HG02884 (cell line): ENCODE measurements at regions not wholly inside any gene's neighbourhood (a gene's known extent, or its start where the extent isn't known, plus 50 kb on each side); places are given as distances from the start of the nearest gene placed in this dataset.
"Not testable (repeated sequence)": the region's sequence is repeated elsewhere in the genome, so short reads cannot be mapped to it uniquely, and the experiment has no call there.

ENCODE experiments used
- ATAC-seq: cut with Tn5 transposase; IDR thresholded peaks from one replicate; pipeline ENCODE4 v1.9.1; 2021; ENCODE audit warnings: mild to moderate bottlenecking, moderate library complexity; ENCODE audit not compliant: unreplicated experiment

DNA sequence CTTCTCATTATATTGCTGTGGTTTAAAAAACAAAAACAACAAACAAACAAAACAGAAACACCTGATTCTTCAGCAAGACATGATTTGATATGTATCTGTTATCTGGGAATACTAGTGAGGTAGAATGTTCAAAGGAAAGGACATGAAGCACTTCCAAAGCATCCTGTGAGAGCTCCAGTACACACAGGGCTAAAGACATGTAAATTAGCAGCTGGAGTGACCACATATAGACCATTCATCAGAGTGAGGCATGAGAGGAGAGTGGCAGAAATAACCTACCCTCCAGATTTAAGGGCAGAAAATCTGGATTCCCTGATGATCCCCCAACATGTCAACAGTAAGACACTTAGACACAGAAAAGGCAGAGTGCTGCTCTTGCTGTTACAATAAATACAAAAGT lies 260.5 kb upstream of the CHRM3 start:
- no peak for ATAC-seq

DNA sequence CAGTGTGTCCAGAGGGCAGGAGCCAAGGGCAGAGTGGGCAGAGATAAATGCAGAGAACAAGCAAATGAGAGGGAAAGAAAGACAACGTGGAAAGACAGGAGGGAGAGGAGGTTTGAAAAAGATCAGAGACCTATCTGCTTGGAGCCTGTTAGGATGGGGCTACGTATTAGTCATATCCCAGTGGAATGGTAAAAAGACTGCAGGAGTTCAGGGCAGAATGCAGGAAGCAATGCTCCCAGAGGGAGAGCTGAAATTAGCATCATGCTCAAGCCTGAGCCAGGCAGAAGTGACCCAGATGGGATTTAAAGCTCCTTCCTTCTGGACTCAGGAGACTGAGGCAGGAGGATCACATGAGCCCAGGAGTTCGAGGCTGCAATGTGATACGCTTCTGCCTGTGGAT lies 261.3 kb upstream of the CHRM3 start:
- ATAC-seq: no peak

DNA sequence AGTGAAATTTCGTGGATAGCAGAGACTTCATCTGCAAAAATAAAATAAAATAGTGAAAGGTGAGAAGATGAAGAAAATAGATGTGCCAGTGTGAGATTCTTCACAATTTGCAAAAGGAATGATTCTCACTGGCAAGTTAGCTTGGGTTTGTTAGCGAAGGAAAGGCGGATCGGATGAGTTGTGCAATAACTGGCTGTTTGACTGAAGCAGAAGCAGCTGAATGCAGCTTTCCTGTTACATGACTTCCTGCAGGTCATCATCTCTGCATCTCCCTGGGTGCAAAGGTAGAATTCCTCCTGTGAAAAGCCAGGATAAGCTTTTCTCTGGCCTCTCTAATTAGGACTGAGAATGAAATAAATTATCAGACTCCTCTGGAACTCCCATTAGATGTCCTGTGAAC lies 263.1 kb upstream of the CHRM3 start:
- no peak for ATAC-seq

DNA sequence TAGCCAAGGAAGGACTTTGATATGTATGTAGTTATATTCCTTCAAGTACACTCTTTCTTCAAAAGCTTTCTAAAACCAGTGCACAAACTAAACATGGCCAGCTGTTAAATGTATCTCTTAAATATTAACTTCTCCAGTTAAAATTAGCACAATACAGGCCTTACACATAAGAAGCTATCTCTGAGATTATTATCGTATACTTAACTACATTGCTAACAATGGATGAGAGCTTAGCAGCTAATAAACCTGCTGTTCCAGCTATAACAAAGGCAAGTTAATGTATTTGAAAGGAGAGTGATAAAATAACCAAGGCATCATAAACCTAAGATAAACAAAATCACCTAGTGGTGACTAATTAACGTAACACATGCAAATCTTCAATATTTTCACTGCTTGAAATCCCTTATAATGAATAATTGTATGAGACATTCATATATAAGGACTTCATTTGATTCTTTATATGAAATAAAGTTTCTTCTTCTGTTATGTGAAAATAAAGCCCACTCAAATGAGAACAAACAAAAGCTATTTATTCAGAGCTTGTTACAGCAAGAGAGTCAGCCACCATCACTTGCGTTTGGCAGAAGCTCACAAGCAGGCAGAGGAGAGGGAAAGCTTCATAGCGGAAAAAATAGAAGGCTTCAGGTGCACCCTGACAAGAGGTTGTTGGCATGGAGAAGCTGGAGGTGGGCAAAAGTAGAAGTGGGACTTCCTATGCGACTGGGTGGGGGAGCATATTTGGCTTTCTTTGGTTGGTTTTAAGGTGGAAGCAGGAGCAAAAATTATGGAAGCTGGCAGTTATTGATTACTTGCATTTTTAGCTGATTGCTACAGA lies 274.1 kb upstream of the CHRM3 start:
- ATAC-seq: no peak

DNA sequence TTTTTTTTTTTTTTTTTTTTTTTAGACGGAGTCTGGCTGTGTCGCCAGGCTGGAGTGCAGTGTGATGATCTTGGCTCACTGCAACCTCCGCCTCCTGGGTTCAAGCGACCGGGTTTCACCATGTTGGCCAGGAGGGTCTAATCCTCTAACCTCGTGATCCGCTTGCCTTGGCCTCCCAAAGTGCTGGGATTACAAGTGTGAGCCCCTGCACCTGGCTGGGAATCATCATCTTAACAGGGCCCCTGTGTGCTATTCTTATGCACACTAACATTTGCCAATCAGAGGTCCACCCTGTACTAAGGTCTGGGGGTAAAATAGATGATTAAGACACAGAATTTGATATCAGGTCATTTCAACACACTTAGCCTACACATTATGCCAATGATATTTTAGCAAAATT lies 278.7 kb upstream of the CHRM3 start:
- ATAC-seq: no peak

DNA sequence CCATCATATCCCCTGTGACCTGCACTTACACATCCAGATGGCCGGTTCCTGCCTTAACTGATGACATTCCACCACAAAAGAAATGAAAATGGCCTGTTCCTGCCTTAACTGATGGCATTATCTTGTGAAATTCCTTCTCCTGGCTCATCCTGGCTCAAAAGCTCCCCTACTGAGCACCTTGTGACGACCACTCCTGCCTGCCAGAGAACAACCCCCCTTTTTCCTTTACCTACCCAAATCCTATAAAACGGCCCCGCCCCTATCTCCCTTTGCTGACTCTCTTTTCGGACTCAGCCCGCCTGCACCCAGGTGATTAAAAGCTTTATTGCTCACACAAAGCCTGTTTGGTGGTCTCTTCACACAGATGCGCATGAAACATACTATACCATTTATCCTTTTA lies 279.7 kb upstream of the CHRM3 start:
- ATAC-seq: not testable (repeated sequence)

DNA sequence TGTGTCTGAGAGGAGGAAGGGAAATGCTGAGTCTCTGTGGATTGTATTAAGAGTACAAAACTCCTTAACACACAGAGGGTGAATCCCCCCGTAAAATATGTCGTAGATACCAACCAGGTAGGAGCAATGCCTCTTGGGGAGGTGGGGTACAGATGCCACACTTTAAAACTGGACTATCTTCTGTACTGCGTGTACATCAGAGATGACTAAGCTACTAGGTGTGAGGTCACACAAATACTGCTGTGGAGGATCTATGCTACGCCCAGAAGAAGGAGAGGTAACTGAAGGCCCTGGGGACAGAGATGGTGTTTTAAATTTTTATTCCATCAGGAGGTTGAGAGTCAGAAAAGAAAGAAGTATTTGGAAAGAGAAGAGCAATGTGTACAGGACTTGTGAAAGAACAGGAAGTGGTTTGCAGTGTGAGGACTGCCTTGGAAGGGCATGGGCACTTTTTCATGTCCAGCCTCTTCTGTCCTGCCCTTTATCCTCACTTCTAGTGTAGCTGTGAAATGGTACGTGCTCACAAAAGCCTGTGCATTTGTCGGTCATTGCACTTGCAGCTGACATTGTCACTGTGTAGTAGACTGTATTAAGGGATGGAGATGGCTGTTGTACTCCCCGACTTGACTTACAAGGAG lies 287.8 kb upstream of the CHRM3 start:
- ATAC-seq: no peak

DNA sequence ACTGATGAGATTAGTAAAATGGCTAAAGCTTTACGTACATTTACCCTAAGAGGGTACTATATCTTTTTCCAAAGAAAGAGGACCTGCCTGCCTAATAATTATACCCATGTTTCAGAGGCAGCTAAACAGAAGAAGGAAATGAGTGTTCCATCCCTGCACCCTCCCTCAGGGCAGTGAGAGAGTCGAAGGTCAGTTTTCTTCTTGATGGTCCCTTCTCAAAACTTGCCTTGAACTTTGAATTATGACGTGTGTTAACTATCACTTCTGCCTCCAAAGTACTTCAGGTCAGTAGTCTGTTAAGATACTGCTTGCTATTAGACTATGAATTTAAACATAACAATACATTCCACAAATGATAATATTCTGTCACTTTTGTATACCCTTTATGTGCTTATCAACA lies 294.8 kb upstream of the CHRM3 start:
- ATAC-seq: no peak

DNA sequence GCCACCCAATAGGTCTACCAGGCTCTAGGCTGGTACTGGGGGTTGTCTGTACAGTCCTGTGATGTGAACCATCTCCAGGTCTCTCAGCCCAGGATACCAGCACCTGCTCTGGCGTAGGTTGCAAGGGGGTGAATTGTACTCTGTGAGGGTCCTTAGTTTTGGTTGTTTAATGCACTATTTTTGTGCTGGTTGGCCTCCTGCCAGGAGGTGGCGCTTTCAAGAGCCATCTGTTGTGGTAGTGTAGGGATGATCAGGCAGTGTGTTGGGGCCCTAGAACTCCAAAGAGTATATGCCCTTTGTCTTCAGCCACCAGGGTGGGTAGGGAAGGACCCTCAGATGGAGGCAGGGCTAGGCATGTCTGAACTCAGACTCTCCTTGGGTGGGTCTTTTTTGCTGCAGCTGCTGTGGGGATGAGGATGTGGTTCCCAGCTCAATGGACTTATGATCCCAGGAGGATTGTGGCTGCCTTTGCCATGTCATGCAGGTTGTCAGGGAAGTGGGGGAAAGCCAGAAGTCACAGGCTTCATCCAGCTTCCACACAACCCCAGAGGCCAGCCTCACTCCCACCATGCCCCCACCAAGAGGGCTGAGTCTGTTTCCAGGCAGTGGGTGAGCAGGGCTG lies 301.8 kb upstream of the CHRM3 start:
- ATAC-seq: no peak

DNA sequence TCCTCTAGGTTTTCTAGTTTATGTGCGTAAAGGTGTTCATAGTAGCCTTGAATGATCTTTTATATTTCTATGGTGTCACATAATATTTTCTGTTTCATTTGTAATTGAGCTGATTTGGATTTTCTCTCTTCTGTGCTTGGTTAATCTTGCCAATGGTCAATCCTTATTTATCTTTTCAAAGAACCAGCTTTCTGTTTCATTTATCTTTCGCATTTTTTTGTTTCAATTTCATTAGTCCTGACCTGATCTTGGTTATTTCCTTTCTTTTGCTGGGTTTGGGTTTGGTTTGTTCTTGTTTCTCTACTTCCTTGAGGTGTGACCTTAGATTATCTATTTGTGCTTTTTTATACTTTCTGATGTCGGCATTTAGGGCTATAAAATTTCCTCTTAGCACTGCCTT lies 304.4 kb upstream of the CHRM3 start:
- ATAC-seq: not testable (repeated sequence)

DNA sequence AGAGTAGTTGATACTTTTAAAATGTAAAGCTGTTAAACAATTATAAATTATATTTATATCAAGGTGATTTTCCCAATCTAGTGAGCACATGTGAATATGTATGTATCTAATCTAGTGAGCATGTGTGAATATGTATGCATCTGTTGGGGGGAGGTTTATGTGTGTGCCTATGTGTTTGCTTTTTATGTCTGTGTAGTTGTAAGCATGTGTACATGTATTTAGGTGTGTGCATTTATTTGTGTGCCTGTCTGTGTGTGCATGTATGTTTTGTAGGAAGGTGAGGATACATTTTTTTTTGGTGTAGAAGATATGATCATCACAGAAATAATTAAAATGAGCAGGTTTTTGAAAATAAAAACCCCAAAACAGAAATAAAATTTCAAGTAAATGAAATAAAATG lies 318.9 kb upstream of the CHRM3 start:
- ATAC-seq: no peak

DNA sequence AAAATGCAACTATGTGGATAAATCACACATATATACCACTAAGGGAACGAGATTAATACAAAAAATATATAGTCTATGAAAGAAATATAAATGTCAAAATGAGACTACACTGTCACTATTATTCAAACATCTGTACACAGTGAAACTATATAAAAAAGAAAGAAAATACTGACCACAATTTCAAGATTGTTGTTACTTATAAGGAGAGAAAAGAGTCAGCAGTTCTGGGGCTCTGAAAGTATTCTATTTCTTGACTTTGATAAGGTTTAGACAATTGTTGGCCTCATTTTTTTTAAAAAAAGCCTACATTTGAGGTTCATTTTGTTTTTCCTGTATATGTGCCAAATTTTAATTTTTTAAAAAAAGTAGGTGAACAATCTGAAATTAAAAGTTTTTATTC lies 319.3 kb upstream of the CHRM3 start:
- no peak for ATAC-seq

DNA sequence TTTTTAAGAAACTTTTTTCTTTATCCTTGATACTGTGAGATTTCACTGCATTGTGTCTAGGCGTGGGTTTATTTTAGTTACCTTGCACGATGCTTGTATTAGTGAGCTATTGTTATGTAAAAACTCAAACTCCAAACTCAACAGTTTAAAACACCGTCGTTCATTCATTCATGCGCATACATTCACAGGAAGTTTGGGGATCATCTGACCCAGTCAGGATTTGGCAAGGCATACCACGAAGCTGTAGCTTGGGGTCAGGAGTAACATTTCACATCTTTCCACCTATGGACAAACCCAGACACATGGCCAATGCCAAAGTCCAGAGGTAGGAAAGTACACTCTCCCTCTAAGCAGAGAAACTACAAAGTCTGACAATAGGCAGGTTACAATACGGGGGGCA lies 324.6 kb upstream of the CHRM3 start:
- ATAC-seq: no peak

DNA sequence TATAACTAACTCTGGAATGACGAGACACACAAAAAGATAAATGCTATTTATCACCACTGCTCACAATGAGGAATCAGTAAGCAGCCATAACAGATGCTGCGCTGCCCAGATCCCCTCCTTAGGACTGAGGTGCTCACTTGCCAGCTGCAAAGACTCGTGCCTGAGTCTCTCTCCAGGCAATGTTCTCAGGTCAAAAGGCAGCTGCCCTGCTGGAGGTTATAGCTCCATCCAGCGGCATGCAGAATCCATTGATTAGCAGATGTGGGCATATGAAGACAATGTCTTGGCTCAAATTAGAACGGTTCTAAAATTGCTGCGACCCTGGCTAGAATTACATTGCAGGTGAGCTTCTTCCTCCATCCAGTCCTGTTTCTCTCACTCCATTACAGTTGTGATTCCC lies 328.2 kb upstream of the CHRM3 start:
- ATAC-seq: no peak

DNA sequence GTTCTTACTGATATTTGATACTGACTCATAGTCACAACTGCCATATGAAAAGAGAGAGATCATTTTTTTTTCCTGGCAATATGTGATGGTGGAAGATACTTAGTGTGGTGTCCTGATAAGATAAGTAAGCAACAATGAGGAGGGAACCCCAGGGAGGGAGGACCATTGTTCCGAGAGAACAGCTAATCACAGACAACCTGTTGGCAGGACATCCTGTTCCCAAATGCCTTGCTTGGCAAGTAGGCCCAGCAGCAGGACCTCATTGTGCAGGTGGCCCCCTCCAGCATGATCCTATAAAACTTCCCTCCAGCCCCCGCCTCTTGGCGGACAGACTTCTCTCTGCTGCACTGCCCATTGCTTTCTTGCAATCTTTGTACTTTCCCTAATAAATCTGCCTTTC lies 329.4 kb upstream of the CHRM3 start:
- ATAC-seq: no peak

DNA sequence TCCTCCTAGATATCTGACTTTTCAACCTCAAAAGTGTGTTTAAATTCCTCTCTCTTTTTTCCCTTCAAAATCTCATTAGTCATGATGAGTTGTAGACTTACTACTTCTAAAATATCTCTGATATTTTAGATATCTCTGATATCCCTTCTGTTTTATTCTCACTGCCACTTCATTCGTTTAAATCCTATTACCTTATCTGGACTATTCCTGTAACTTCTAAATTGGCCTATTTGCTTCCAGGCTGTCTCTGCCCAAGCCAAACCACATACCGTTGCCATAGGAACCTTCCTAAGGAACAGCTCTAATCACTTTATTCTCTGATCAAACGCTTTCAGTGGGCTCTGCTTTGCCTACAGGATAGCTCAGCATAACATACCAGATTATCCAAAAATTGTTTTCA lies 333.1 kb upstream of the CHRM3 start:
- no peak for ATAC-seq

DNA sequence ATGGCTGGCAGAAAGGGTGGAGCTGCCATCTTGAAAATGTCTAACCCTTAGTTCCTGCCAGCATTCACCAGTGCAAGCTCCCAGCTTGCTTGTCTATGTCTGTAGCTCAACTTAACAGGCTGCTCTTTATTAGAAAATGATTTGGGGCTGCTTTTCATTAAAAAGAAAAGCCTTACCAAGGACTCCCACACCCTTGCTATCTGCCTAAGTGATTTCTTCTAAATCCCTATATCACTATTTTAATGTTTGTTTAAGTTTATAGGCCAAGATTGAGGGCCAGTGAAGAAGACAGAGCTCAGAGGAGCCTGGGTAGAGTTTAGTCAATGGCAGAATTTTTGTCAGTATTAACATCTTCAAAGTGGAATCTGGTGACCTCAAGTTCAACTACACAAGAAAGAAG lies 336.8 kb upstream of the CHRM3 start:
- ATAC-seq: no peak

DNA sequence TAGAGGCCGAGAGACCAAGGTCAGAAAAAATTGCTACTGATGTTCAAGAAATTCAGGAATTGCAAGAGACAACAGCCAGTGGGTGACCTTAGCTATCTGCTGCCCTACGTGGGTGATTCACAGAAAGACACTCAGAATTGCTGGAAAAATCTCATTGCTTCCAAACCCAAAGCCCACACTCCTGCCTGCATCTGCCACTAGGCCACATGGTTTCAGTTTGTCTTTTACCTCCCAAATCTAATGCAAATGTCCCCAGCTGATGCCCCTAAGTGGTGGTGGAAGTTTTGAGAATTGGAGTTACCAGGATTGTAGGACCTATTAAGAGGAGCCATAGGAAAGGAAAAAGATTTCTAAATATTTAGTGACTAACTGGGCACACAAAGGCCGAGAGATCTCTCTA lies 341.5 kb upstream of the CHRM3 start:
- ATAC-seq: no peak

DNA sequence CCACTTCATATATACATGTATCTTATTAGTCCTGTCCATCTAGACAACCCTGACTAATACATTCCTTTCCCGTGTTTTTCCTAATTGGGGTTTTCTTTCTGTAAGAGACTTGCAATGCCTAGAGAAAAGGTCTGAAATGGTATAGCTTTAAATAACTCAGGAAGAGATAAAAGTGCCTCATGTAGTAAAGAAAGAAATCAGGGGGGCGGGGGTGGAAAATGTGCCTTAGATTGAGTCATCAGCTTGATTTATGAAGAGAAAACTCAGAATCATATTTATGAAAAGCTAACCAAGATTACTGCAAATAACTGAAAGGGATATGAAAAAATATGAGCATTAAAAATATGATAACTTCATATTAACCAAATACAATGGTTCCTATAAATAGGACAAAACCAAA lies 345.8 kb upstream of the CHRM3 start:
- ATAC-seq: no peak

DNA sequence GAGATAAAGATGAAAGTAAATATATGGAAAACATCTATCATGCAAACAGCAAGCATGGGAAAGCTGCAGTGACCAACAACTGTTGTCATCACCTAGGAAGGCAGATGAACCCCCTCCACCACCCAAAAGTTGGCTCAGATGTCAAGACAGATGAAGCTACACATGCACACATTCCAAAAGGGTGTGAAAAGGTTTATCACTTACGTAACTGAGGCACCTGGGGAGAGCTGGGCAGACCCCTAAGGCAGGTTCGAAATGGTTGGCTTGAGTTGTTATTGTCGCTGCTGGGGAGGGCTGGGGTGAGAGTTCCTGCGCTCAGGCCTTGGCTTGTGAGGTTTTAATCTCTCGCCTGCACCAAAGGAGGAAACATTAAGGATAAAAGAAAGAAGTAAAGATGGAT lies 355.1 kb upstream of the CHRM3 start:
- no peak for ATAC-seq

DNA sequence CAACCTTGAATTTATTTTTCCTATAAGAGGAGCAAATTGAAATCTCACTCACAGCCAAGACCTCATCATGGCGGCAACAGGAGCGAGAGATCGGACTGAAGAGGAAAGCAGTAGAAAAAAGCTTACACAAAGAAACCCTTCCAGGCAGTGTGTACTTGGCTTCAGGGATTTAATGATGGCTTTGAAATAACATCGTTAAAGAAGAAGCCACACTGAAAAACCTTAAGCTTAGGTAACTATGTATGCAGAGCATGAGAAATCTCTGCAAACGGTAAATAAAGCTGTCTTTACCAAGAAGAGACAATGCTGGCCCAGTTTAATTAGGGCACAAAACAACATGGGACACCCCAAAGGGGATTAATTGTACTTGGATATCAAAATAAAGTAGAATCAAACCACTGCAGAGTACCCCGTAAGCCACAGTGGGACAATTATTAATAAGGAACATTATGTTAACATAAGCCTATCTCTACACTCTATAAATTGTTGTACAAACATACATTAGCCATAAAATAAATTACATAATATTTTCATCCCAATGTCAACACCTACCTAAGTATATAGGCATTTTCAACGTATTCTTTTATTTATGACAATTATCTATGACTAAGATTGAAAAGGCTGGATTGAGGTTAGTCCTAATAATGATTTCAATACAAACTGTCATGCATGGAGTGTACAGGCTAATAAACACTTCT lies 360.2 kb upstream of the CHRM3 start:
- ATAC-seq: no peak

DNA sequence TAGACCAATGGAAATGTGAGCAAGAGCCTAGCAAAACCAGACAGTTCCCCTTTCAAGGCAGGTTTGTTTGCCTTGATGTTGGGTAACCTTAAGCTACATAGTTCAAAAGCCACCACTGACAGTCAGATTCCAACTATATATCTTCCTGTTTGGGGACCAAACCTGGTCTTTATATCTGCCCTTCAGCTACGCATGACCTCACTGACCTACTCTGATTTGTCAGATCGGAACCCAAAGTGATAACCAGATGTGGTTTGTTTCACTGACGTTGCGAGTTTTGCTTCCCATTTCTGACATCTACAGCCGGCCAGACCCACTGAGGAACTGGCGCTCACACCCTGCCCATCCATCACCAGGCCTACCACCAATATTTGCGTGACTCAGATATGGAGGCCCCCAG lies 361.1 kb upstream of the CHRM3 start:
- no peak for ATAC-seq
